Breast epithelium (tissue), 4 donors: ENCODE measurements at regions not wholly inside any gene's neighbourhood (a gene's known extent, or its start where the extent isn't known, plus 50 kb on each side); places are given as distances from the start of the nearest gene placed in this dataset.

Source experiments
- DNase-seq, 2 donors: peaks; one replicate each; pipeline ENCODE4 v3.0.0-alpha.2; 2019; ENCODE audit warnings: low spot score in 2 of 2
- H3K27ac ChIP-seq, 2 donors: fragments of 200-600 bp; sonication (generic) in 1 of 2; one replicate each; pipeline ENCODE4 v1.5.1; 2016 to 2019; ENCODE audit warnings: mild to moderate bottlenecking in 1 of 2
- H3K27me3 ChIP-seq, 2 donors: fragments of 200-600 bp; sonication (generic) in 1 of 2; one replicate each; pipeline versions ENCODE4 v1.5.1 to v1.6.0; 2017 to 2019; ENCODE audit warnings: control low read depth in 1 of 2, mild to moderate bottlenecking in 1 of 2
- H3K36me3 ChIP-seq: fragments of 200-600 bp; one replicate; pipeline ENCODE4 v1.5.1; 2019
- H3K4me1 ChIP-seq, 2 donors: fragments of 200-600 bp; sonication (generic); one replicate each; pipeline ENCODE4 v1.5.1; 2016 to 2019; ENCODE audit warnings: control low read depth in 1 of 2
- H3K4me3 ChIP-seq, 3 donors: fragments of 200-600 bp; sonication (generic); 1 replicate in 2 of 3; 2 replicates in 1 of 3; pipeline ENCODE4 v1.5.1; 2016 to 2019; ENCODE audit warnings: mild to moderate bottlenecking in 3 of 3, moderate library complexity in 2 of 3
- H3K9me3 ChIP-seq, 2 donors: fragments of 200-600 bp; sonication (generic) in 1 of 2; one replicate each; pipeline ENCODE4 v1.5.1; 2016 to 2019; ENCODE audit warnings: control low read depth in 1 of 2
- POLR2A ChIP-seq: fragments of 450-650 bp; IDR thresholded peaks from one replicate; pipeline ENCODE4 v1.6.1; 2016; ENCODE audit warnings: antibody characterized with exemption, mild to moderate bottlenecking, moderate library complexity
- POLR2AphosphoS5 ChIP-seq, 3 donors: sonication (generic); formaldehyde crosslinking; IDR thresholded peaks; one replicate each; pipeline ENCODE4 v1.6.1; 2017; ENCODE audit warnings: antibody characterized with exemption in 3 of 3
- intact Hi-C: fragments of 100-400 bp; cut with DNase I; formaldehyde crosslinking; loops from one replicate; pipeline ENCODE4 v1.15.1; 2023; ENCODE audit warnings: low total_unique reads
- TF ChIP-seq, protein P1 (sequence below), 3 donors: fragments of 450-650 bp; IDR thresholded peaks; one replicate each; pipeline ENCODE4 v1.5.1; 2016 to 2017; ENCODE audit warnings: antibody characterized with exemption in 3 of 3, mild to moderate bottlenecking in 3 of 3, moderate library complexity in 3 of 3

DNA sequence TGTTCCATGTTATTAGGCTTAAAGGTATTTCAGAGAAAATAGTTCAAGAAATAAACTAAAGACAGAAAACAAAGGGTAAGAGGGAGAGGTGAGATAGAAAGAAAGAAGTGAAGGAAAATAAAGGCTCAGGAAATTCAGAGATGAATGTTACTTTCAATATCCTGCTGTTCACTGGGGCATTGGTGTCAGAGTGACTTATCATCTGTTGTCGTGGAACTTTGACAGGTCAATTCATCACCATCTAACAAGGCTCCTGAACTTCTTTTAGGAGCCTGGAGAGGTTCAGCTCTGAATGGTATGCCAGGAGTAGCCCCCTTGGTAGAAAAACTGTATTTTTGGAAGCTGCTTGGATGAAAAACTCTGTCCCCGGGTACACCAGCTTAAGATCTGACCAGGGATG, 100.1 kb downstream of the KLF6 start:
- DNase-seq = no peak
- no peak for TF ChIP-seq POLR2A
- TF ChIP-seq POLR2AphosphoS5 (IDR thresholded peaks at IDR 0.05) = no peak
- intact Hi-C loops = no loop called here
- no peak overlapping the region for H3K4me3 ChIP-seq
- H3K27ac ChIP-seq = no peak overlapping the region
- no peaks in the 10 kb centered on the region for H3K9me3 ChIP-seq
- H3K36me3 ChIP-seq = no peaks in the 10 kb centered on the region
- no peaks in the 10 kb centered on the region for H3K27me3 ChIP-seq
- H3K4me1 ChIP-seq = no peaks in the 10 kb centered on the region

DNA sequence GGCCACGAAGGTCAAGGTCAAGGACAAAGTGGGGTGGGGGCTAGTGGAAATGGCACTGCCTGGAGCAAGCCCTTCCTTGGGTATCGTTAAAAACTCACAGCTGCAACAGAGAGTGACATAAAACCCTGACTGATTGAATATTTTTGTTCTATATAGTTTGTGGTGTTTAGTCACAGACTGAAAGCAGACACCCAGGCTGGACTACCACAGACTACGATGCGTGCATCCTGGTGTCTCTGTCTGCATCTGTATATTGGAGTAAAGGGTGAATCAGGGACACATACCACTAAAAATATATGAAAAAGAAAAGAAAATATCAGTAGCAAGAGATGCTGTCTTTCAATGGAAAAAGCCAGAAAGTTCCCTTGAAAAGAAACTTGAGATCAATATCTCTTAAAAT, 101.4 kb downstream of the KLF6 start:
- Histone ChIP-seq H3K27ac (no peak overlapping the region), H3K9me3 (no peaks in the 10 kb centered on the region), H3K4me3 (no peak overlapping the region), H3K27me3 (no peaks in the 10 kb centered on the region), H3K4me1 (no peaks in the 10 kb centered on the region), H3K36me3 (no peaks in the 10 kb centered on the region)
- TF ChIP-seq POLR2AphosphoS5 (IDR thresholded peaks at IDR 0.05) (no peak), POLR2A (no peak)
- TF ChIP-seq, protein P1, sequence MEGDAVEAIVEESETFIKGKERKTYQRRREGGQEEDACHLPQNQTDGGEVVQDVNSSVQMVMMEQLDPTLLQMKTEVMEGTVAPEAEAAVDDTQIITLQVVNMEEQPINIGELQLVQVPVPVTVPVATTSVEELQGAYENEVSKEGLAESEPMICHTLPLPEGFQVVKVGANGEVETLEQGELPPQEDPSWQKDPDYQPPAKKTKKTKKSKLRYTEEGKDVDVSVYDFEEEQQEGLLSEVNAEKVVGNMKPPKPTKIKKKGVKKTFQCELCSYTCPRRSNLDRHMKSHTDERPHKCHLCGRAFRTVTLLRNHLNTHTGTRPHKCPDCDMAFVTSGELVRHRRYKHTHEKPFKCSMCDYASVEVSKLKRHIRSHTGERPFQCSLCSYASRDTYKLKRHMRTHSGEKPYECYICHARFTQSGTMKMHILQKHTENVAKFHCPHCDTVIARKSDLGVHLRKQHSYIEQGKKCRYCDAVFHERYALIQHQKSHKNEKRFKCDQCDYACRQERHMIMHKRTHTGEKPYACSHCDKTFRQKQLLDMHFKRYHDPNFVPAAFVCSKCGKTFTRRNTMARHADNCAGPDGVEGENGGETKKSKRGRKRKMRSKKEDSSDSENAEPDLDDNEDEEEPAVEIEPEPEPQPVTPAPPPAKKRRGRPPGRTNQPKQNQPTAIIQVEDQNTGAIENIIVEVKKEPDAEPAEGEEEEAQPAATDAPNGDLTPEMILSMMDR (IDR thresholded peaks at IDR 0.05) = no peak
- DNase-seq = no peak
- intact Hi-C loops = no loop called here

DNA sequence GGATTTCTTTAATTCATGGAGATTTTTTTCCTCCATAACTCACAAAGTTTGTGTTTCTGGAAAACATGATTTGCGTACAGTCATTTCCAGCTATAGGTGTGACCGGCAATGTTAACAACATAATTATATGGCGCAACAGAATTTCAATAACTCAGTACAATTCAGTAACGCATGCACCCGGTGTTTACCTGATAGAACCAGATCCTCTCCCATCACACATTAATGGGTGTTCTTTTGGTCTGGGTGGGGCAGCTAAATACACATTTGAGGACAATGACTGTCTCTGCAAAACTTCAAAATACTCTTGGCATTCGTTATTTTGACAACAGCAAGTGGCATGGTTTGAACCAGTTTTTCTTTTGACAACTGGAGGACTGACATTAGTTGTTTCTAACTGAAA, 102.3 kb downstream of the KLF6 start:
- Histone ChIP-seq H3K27me3 (no peaks in the 10 kb centered on the region), H3K36me3 (no peaks in the 10 kb centered on the region), H3K4me3 (no peak overlapping the region), H3K27ac (no peak overlapping the region), H3K9me3 (no peaks in the 10 kb centered on the region), H3K4me1 (no peaks in the 10 kb centered on the region)
- DNase-seq = no peak
- intact Hi-C loops = no loop called here
- no peak for TF ChIP-seq POLR2A

DNA sequence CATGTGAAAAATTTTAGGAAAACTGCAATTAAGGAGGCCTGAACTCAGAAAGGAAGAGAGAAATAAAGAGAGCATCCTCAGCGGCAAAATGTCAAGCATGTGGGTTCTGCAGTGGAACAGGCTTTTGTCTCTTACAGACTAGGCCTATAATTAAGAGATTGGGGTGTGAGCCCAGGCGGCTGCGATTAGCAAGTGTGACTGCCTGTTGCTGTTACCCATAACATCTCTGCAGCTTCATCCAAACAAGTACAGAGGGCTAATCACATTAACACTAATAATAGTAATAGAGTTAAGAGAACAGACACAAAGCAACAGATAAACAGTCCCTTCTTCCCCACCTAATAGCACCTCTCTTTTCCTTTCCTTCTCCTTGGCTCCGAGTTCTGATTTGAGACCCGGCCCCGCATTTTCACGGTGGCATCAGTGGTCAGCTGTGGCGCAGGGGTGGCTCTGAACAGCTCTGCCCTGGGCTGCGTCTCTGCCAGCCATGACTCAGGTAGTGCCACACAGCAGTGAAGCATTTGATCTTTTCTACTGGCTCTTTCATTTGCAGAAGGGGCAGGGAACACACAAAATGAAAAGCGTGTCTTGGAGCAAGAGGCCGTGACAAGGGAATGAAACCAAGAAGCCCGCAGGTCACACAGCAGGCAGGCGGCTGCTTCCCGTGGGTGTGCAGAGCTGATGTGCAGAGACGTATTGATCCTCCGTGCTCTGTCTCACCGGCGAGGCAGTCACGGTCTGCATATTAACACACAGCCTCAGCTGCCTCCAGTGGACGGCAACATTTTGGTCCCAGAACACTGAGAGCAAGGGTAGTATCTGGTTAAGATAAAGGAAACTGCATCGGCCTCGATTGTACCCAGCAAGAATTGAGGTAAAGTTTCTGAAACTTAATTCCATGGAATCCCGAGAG, 103.1 kb downstream of the KLF6 start:
- Histone ChIP-seq H3K36me3 (no peaks in the 10 kb centered on the region), H3K4me3 (no peak overlapping the region), H3K27me3 (no peaks in the 10 kb centered on the region), H3K27ac (no peak overlapping the region), H3K4me1 (no peaks in the 10 kb centered on the region), H3K9me3 (no peaks in the 10 kb centered on the region)
- intact Hi-C loops = no loop called here
- DNase-seq = no peak
- TF ChIP-seq POLR2A (no peak), POLR2AphosphoS5 (IDR thresholded peaks at IDR 0.05) (no peak)
- TF ChIP-seq, protein P1 (IDR thresholded peaks at IDR 0.05) = no peak

DNA sequence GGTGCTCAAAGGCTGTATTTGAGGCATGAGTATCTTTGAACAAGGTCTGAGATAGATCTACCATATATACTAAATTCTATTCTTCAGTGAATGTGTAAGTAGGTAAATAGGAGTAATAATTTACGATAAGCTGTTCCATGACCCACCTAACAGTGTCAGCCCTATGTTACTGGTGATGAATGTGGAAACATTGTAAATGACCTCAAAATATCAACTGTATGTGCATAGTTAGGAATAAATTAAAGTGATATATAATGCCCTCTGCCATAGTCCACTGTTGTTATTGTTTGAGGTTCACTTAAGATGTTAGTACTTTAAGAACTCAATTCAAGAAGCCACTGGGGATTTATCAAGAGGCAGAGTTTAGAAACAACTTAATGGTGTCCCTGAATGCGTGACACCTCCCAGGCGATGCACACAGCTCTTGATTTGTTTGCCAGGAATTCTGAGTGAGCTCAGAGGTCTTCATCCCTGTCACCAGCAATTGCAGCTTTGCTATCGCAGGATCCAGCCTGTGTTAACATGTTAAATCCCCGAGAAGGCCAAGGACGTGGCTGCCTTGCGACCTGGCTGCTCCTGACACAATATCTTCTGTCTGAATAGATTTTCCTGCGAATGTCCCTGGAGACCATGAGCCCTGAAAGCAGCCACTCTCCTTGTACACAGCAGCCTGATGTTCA, 104.9 kb downstream of the KLF6 start:
- no peak overlapping the region for H3K4me3 ChIP-seq
- H3K4me1 ChIP-seq = no peaks in the 10 kb centered on the region
- TF ChIP-seq POLR2AphosphoS5 (IDR thresholded peaks at IDR 0.05) (no peak), POLR2A (no peak)
- TF ChIP-seq, protein P1 (IDR thresholded peaks at IDR 0.05) = no peak
- intact Hi-C loops = no loop called here
- H3K27me3 ChIP-seq = no peaks in the 10 kb centered on the region
- no peaks in the 10 kb centered on the region for H3K9me3 ChIP-seq
- no peak for DNase-seq
- H3K27ac ChIP-seq = no peak overlapping the region
- H3K36me3 ChIP-seq = no peaks in the 10 kb centered on the region

DNA sequence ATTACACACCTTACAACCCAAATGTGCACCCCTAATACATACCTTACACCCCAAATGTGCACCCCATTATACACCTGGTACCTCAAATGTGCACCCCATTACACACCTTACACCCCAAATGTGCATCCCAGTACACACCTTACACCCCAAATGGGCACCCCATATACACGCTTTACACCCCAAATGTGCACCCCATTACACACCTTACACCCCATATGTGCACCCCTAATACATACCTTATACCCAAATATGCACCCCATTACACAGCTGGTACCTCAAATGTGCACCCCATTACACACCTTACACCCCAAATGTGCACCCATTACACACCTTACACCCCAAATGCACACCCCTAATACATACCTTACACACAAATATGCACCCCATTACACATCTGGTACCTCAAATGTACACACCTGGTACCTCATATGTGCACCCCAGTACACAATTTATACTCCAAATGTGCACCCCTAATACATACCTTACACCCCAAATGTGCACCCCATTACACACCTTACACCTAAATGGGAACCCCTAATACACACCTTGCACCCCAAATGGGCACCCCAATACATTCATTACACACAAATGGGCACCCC, 106.3 kb downstream of the KLF6 start:
- Histone ChIP-seq H3K36me3 (no peaks in the 10 kb centered on the region), H3K27me3 (no peaks in the 10 kb centered on the region), H3K9me3 (no peaks in the 10 kb centered on the region), H3K4me1 (no peaks in the 10 kb centered on the region), H3K27ac (no peak overlapping the region), H3K4me3 (no peak overlapping the region)
- TF ChIP-seq POLR2AphosphoS5 (IDR thresholded peaks at IDR 0.05) = no peak
- no peak for TF ChIP-seq POLR2A
- intact Hi-C loops = no loop called here
- no peak for DNase-seq
